HCT116 (cell line): ENCODE measurements at regions not wholly inside any gene's neighbourhood (a gene's known extent, or its start where the extent isn't known, plus 50 kb on each side); places are given as distances from the start of the nearest gene placed in this dataset.

Source experiments
- ATAC-seq: fragments of 200-7000 bp; cut with Tn5 transposase; 2 replicates; pipeline ENCODE4 v1.9.1; 2020; ENCODE audit warnings: mild to moderate bottlenecking, moderate library complexity
- BruUV-seq: library from RNA; stranded (reverse); fragments of 400-500 nt; replicated peaks from 2 replicates; lab custom pipeline; 2021; lab: Mats Ljungman, UMichigan
- CTCF ChIA-PET: fragments of 300-600 bp; sonication (Branson Sonifier 250); formaldehyde crosslinking; loops from one replicate; lab custom pipeline; 2021; ENCODE audit warnings: antibody characterized with exemption; lab: Charles Lee
- POLR2A ChIA-PET: fragments of 300-600, 350-600 bp; sonication (Branson Sonifier 250); formaldehyde crosslinking; loops from one replicate; lab custom pipeline; 2021; ENCODE audit warnings: antibody characterized with exemption; lab: Charles Lee
- RAD21 ChIA-PET, 2 experiments: fragments of 300-600 bp; sonication (Branson Sonifier 250); formaldehyde crosslinking; loops; one replicate each; lab custom pipeline; 2023; ENCODE audit warnings: low total read pairs in 2 of 2; ENCODE audit not compliant: uncharacterized antibody in 2 of 2, unreplicated experiment in 2 of 2, low non-redundant PET in 1 of 2; lab: Charles Lee
- DNase-seq: peaks from one replicate; pipeline ENCODE4 v3.0.0-alpha.2; 2010; ENCODE audit warnings: low read depth, low spot score
- H2AFZ ChIP-seq: fragments of 200-600 bp; shearing (Covaris generic), sonication (generic); 2 replicates; pipeline ENCODE4 v1.6.1; 2017; ENCODE audit warnings: low read depth, mixed run types, mixed read lengths, antibody characterized with exemption, low read length; ENCODE audit not compliant: poor library complexity, severe bottlenecking
- H3K27ac ChIP-seq: 2 replicates; pipeline ENCODE4 v1.5.1; 2012; ENCODE audit warnings: low read depth, low read length
- H3K27me3 ChIP-seq: fragments of 200-600 bp; sonication (generic); 2 replicates; pipeline ENCODE4 v1.6.1; 2016; ENCODE audit warnings: mixed run types, low read length, mixed read lengths; ENCODE audit not compliant: insufficient read depth
- H3K36me3 ChIP-seq, 2 experiments: fragments of 200-500 bp in 1 of 2; fragments of 200-600 bp in 1 of 2; sonication (Bioruptor generic) in 1 of 2; sonication (generic) in 1 of 2; 2 replicates each; pipeline versions ENCODE4 v1.5.1 to v1.6.1; 2014 to 2016; ENCODE audit warnings: low read length in 2 of 2, inconsistent platforms in 1 of 2, mixed read lengths in 1 of 2, mixed run types in 1 of 2; ENCODE audit not compliant: insufficient read depth in 2 of 2, control insufficient read depth in 1 of 2
- H3K4me1 ChIP-seq, 2 experiments: fragments of 200-600 bp in 1 of 2; sonication (generic) in 1 of 2; 2 replicates each; pipeline versions ENCODE4 v1.5.1 to v1.6.1; 2012 to 2017; ENCODE audit warnings: low read length in 2 of 2, inconsistent platforms in 1 of 2, mild to moderate bottlenecking in 1 of 2, mixed read lengths in 1 of 2, mixed run types in 1 of 2, moderate library complexity in 1 of 2; ENCODE audit not compliant: insufficient read depth in 2 of 2, control insufficient read depth in 1 of 2
- H3K4me2 ChIP-seq: fragments of 200-600 bp; sonication (generic); 2 replicates; pipeline ENCODE4 v1.6.1; 2017; ENCODE audit warnings: mixed run types, low read length, mixed read lengths
- H3K4me3 ChIP-seq, 2 experiments: fragments of 200-600 bp in 1 of 2; sonication (generic) in 1 of 2; replicated peaks in 1 of 2; 2 replicates each; pipeline ENCODE4 v1.5.1; 2011 to 2016; ENCODE audit warnings: low read length in 2 of 2, control low read depth in 1 of 2, low read depth in 1 of 2, mild to moderate bottlenecking in 1 of 2, mixed read lengths in 1 of 2, mixed run types in 1 of 2
- H3K79me2 ChIP-seq: fragments of 200-600 bp; sonication (generic); 2 replicates; pipeline ENCODE4 v1.6.1; 2017; ENCODE audit warnings: mild to moderate bottlenecking, mixed run types, low read length, moderate library complexity, mixed read lengths; ENCODE audit not compliant: insufficient read depth
- H3K9ac ChIP-seq: fragments of 200-600 bp; sonication (generic); 2 replicates; pipeline ENCODE4 v1.6.1; 2016; ENCODE audit warnings: low read length, mixed read lengths
- H3K9me2 ChIP-seq: fragments of 200-600 bp; sonication (generic), shearing (Covaris generic); 2 replicates; pipeline ENCODE4 v1.6.1; 2017; ENCODE audit warnings: mixed run types, mild to moderate bottlenecking, moderate library complexity; ENCODE audit not compliant: insufficient read depth
- H3K9me3 ChIP-seq, 2 experiments: fragments of 200-500 bp in 1 of 2; fragments of 200-600 bp in 1 of 2; sonication (Bioruptor generic) in 1 of 2; sonication (generic) in 1 of 2; 2 replicates each; pipeline ENCODE4 v1.6.1; 2014 to 2017; ENCODE audit warnings: low read length in 2 of 2, mixed read lengths in 2 of 2, inconsistent platforms in 1 of 2, low read depth in 1 of 2, mild to moderate bottlenecking in 1 of 2, mixed run types in 1 of 2, moderate library complexity in 1 of 2; ENCODE audit not compliant: control insufficient read depth in 1 of 2, insufficient read depth in 1 of 2
- H4K20me1 ChIP-seq: fragments of 200-600 bp; sonication (generic), shearing (Covaris generic); 2 replicates; pipeline ENCODE4 v1.6.1; 2017; ENCODE audit warnings: mixed run types, mild to moderate bottlenecking, moderate library complexity; ENCODE audit not compliant: insufficient read depth
- CBX3 ChIP-seq: IDR thresholded peaks from 2 replicates; pipeline ENCODE4 v1.6.1; 2012; ENCODE audit warnings: low read depth
- CEBPB ChIP-seq: IDR thresholded peaks from 2 replicates; pipeline ENCODE4 v1.6.1; 2012; ENCODE audit warnings: low read depth
- EGR1 ChIP-seq: IDR thresholded peaks from 2 replicates; pipeline ENCODE4 v1.6.1; 2012; ENCODE audit warnings: low read depth
- FOSL1 ChIP-seq: IDR thresholded peaks from 2 replicates; pipeline ENCODE4 v1.6.1; 2012; ENCODE audit warnings: low read depth
- POLR2A ChIP-seq: IDR thresholded peaks from 2 replicates; pipeline ENCODE4 v1.7.0; 2011; ENCODE audit warnings: borderline replicate concordance; ENCODE audit not compliant: insufficient read depth, insufficient read length; ENCODE audit errors: extremely low read depth
- POLR2AphosphoS5 ChIP-seq: IDR thresholded peaks from 2 replicates; pipeline ENCODE4 v1.6.1; 2011; ENCODE audit warnings: mild to moderate bottlenecking, low read depth, low read length, moderate library complexity
- RAD21 ChIP-seq: IDR thresholded peaks from 2 replicates; pipeline ENCODE4 v1.6.1; 2012; ENCODE audit warnings: low read depth, mild to moderate bottlenecking
- SP1 ChIP-seq: IDR thresholded peaks from 2 replicates; pipeline ENCODE4 v1.6.1; 2012; ENCODE audit warnings: low read depth
- TCF7L2 ChIP-seq: IDR thresholded peaks from 2 replicates; pipeline ENCODE4 v1.7.0; 2011; ENCODE audit warnings: borderline replicate concordance, inconsistent platforms; ENCODE audit not compliant: insufficient read depth, insufficient read length; ENCODE audit errors: extremely low read depth
- ZFX ChIP-seq: fragments of 450-650 bp; IDR thresholded peaks from 2 replicates; pipeline ENCODE4 v1.6.1; 2017
- ZNF274 ChIP-seq: fragments of 200-500 bp; sonication (Bioruptor generic); IDR thresholded peaks from 2 replicates; pipeline ENCODE4 v1.6.1; 2014; ENCODE audit warnings: mild to moderate bottlenecking, low read depth, low read length, inconsistent platforms
- intact Hi-C: fragments of 100-400 bp; cut with micrococcal nuclease; formaldehyde crosslinking; loops from 2 replicates; pipeline ENCODE4 v1.10.0; 2022
- TF ChIP-seq, protein P1 (sequence below): IDR thresholded peaks from 2 replicates; pipeline ENCODE4 v1.6.1; 2011; ENCODE audit warnings: mild to moderate bottlenecking, low read length, moderate library complexity; ENCODE audit not compliant: insufficient replicate concordance; ENCODE audit errors: extremely low read depth
- TF ChIP-seq, protein P2 (sequence below): IDR thresholded peaks from 2 replicates; pipeline ENCODE4 v1.6.1; 2012
- TF ChIP-seq, protein P3 (sequence below): IDR thresholded peaks from 2 replicates; pipeline ENCODE4 v1.6.1; 2012; ENCODE audit warnings: low read depth
- TF ChIP-seq, protein P4 (sequence below), 3 experiments: fragments of 200-600 bp in 1 of 3; sonication (generic) in 1 of 3; IDR thresholded peaks in 2 of 3; conservative IDR thresholded peaks in 1 of 3; 2 replicates each; pipeline ENCODE4 v1.5.1; 2012 to 2017; ENCODE audit warnings: low read depth in 2 of 3, low read length in 2 of 3, antibody characterized with exemption in 1 of 3, borderline replicate concordance in 1 of 3, control low read depth in 1 of 3, mild to moderate bottlenecking in 1 of 3, mixed read lengths in 1 of 3, mixed run types in 1 of 3, moderate library complexity in 1 of 3; ENCODE audit not compliant: insufficient read depth in 1 of 3

DNA sequence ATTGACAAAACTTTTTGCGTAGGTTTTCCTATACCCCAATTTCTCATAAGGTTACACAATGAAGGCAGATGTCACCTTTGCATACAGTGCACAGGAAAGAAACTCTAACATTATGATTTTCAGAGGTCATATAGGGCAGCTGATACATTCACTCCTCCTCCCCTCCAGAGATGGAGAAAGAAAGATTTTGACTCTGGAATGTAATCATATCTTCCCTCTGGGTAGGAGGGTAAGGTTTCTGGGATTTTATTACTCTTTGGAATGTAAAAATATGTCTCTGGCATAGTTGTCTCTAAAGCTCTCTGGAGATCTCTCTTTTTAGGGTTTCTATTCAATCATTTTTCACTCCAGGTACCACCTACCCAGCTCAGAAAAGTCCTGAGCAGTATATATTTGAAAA, 398.3 kb downstream of the GPD2 start:
- ChIA-PET RAD21 (no interaction called here), POLR2A (no interaction called here), CTCF (no interaction called here)
- Histone ChIP-seq H3K9ac (no peak overlapping the region), H3K4me2 (no peak overlapping the region), H3K9me2 (no peaks in the 10 kb centered on the region; the same call in 1 of the 2 replicates), H3K36me3 (no peaks in the 10 kb centered on the region), H2AFZ (no peak overlapping the region), H3K79me2 (no peaks in the 10 kb centered on the region), H3K4me1 (no peaks in the 10 kb centered on the region), H3K4me3 (no peak overlapping the region), H3K27ac (no peak overlapping the region), H4K20me1 (no peaks in the 10 kb centered on the region), H3K9me3 (no peaks in the 10 kb centered on the region), H3K27me3 (no peaks in the 10 kb centered on the region)
- ATAC-seq = no peak
- DNase-seq = no peak
- intact Hi-C loops = no loop called here
- no TSS peak for BruUV-seq
- TF ChIP-seq CBX3 (no peak), POLR2A (no peak), TCF7L2 (no peak), FOSL1 (no peak), POLR2AphosphoS5 (no peak), RAD21 (no peak), ZFX (no peak), ZNF274 (no peak), SP1 (no peak), EGR1 (no peak), CEBPB (no peak)
- TF ChIP-seq, protein P1, sequence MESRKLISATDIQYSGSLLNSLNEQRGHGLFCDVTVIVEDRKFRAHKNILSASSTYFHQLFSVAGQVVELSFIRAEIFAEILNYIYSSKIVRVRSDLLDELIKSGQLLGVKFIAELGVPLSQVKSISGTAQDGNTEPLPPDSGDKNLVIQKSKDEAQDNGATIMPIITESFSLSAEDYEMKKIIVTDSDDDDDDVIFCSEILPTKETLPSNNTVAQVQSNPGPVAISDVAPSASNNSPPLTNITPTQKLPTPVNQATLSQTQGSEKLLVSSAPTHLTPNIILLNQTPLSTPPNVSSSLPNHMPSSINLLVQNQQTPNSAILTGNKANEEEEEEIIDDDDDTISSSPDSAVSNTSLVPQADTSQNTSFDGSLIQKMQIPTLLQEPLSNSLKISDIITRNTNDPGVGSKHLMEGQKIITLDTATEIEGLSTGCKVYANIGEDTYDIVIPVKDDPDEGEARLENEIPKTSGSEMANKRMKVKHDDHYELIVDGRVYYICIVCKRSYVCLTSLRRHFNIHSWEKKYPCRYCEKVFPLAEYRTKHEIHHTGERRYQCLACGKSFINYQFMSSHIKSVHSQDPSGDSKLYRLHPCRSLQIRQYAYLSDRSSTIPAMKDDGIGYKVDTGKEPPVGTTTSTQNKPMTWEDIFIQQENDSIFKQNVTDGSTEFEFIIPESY = no peak
- TF ChIP-seq, protein P2, sequence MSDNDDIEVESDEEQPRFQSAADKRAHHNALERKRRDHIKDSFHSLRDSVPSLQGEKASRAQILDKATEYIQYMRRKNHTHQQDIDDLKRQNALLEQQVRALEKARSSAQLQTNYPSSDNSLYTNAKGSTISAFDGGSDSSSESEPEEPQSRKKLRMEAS = no peak
- TF ChIP-seq, protein P3, sequence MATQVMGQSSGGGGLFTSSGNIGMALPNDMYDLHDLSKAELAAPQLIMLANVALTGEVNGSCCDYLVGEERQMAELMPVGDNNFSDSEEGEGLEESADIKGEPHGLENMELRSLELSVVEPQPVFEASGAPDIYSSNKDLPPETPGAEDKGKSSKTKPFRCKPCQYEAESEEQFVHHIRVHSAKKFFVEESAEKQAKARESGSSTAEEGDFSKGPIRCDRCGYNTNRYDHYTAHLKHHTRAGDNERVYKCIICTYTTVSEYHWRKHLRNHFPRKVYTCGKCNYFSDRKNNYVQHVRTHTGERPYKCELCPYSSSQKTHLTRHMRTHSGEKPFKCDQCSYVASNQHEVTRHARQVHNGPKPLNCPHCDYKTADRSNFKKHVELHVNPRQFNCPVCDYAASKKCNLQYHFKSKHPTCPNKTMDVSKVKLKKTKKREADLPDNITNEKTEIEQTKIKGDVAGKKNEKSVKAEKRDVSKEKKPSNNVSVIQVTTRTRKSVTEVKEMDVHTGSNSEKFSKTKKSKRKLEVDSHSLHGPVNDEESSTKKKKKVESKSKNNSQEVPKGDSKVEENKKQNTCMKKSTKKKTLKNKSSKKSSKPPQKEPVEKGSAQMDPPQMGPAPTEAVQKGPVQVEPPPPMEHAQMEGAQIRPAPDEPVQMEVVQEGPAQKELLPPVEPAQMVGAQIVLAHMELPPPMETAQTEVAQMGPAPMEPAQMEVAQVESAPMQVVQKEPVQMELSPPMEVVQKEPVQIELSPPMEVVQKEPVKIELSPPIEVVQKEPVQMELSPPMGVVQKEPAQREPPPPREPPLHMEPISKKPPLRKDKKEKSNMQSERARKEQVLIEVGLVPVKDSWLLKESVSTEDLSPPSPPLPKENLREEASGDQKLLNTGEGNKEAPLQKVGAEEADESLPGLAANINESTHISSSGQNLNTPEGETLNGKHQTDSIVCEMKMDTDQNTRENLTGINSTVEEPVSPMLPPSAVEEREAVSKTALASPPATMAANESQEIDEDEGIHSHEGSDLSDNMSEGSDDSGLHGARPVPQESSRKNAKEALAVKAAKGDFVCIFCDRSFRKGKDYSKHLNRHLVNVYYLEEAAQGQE = no peak
- TF ChIP-seq, protein P4, sequence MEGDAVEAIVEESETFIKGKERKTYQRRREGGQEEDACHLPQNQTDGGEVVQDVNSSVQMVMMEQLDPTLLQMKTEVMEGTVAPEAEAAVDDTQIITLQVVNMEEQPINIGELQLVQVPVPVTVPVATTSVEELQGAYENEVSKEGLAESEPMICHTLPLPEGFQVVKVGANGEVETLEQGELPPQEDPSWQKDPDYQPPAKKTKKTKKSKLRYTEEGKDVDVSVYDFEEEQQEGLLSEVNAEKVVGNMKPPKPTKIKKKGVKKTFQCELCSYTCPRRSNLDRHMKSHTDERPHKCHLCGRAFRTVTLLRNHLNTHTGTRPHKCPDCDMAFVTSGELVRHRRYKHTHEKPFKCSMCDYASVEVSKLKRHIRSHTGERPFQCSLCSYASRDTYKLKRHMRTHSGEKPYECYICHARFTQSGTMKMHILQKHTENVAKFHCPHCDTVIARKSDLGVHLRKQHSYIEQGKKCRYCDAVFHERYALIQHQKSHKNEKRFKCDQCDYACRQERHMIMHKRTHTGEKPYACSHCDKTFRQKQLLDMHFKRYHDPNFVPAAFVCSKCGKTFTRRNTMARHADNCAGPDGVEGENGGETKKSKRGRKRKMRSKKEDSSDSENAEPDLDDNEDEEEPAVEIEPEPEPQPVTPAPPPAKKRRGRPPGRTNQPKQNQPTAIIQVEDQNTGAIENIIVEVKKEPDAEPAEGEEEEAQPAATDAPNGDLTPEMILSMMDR (IDR thresholded peaks at IDR 0.05 in 2 of 3, conservative IDR thresholded peaks at IDR 0.05 in 1 of 3; ENCODE audit: borderline replicate concordance in 1 of 3, insufficient read depth in 1 of 3, low read depth in 2 of 3, low read length in 2 of 3) = no peak
